ENCODE measurements at regions not wholly inside any gene's neighbourhood (a gene's known extent, or its start where the extent isn't known, plus 50 kb on each side); places are given as distances from the start of the nearest gene placed in this dataset.

GRCh38 chr12:89965993-89966392 is 257.4 kb upstream of the ATP2B1 start:
- no peak for DNase-seq (ENCODE audit: low read depth)
- H3K4me3 ChIP-seq (replicated peaks; ENCODE audit: low read depth, low read length), result no peak overlapping the region
- TF ChIP-seq CTCF (IDR thresholded peaks at IDR 0.05; ENCODE audit: low read length, missing control alignments), result no peak

GRCh38 chr12:89962648-89963047 is 254.0 kb upstream of the ATP2B1 start:
- H3K4me3 ChIP-seq (replicated peaks; ENCODE audit: low read depth, low read length), result no peak overlapping the region
- DNase-seq (ENCODE audit: low read depth), result peak; percentile 15
- TF ChIP-seq CTCF (IDR thresholded peaks at IDR 0.05; ENCODE audit: low read length, missing control alignments), result peak; percentile 29

- no peak overlapping the region for H3K4me3 ChIP-seq (replicated peaks; ENCODE audit: low read depth, low read length)
- DNase-seq (ENCODE audit: low read depth), result peak; percentile 36
- TF ChIP-seq CTCF (IDR thresholded peaks at IDR 0.05; ENCODE audit: low read length, missing control alignments), result no peak
These were observed 252.2 kb upstream of the ATP2B1 start for GRCh38 chr12:89960607-89961394.

GRCh38 chr12:89960011-89960507 is 251.4 kb upstream of the ATP2B1 start:
- H3K4me3 ChIP-seq (replicated peaks; ENCODE audit: low read depth, low read length), result no peak overlapping the region
- TF ChIP-seq CTCF (IDR thresholded peaks at IDR 0.05; ENCODE audit: low read length, missing control alignments), result no peak
- peak; percentile 17 for DNase-seq (ENCODE audit: low read depth)

GRCh38 chr12:89959179-89959578 is 250.5 kb upstream of the ATP2B1 start:
- no peak for DNase-seq (ENCODE audit: low read depth)
- TF ChIP-seq CTCF (IDR thresholded peaks at IDR 0.05; ENCODE audit: low read length, missing control alignments), result no peak
- H3K4me3 ChIP-seq (replicated peaks; ENCODE audit: low read depth, low read length), result no peak overlapping the region

GRCh38 chr12:89954259-89954658 is 245.6 kb upstream of the ATP2B1 start:
- DNase-seq (ENCODE audit: low read depth), result no peak
- TF ChIP-seq CTCF (IDR thresholded peaks at IDR 0.05; ENCODE audit: low read length, missing control alignments), result no peak
- H3K4me3 ChIP-seq (replicated peaks; ENCODE audit: low read depth, low read length), result no peak overlapping the region

GRCh38 chr12:89951694-89952060 is 243.0 kb upstream of the ATP2B1 start:
- TF ChIP-seq CTCF (IDR thresholded peaks at IDR 0.05; ENCODE audit: low read length, missing control alignments), result no peak

More at GRCh38 chr12:89951694-89952060, 243.0 kb upstream of the ATP2B1 start:
- DNase-seq (ENCODE audit: low read depth), result no peak
- H3K4me3 ChIP-seq (replicated peaks; ENCODE audit: low read depth, low read length), result no peak overlapping the region
